ENCODE measurements at regions not wholly inside any gene's neighbourhood (a gene's known extent, or its start where the extent isn't known, plus 50 kb on each side); places are given as distances from the start of the nearest gene placed in this dataset.

DNA sequence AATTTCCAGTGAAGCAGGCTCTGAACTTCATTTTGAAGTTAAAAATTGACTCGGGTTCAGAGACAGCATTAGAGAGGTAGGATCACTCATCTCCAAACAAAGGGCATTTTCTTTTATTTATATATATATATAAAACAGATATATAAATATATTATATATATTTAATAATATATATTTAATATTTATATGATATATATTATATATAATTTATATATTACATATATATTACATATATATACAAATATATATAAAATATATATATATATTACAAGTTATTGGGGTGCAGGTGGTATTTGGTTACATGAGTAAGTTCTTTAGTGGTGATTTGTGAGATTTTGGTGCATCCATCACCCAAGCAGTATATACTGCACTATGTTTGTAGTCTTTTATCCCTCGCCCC lies 320.8 kb downstream of the MAP2K6 start:
- Mint-ChIP-seq H3K9me3 (peaks cover 2% of the 10 kb centered on the region), H3K4me1 (peaks cover 22% of the 10 kb centered on the region), H3K27me3 (peaks cover 24% of the 10 kb centered on the region), H3K27ac (no peak overlapping the region), H3K4me3 (no peak overlapping the region), H3K36me3 (peaks cover 24% of the 10 kb centered on the region)
- POLR2A ChIA-PET, result no interaction called here
- DNase-seq, result no peak
- ATAC-seq (ENCODE audit: low read depth), result no peak

DNA sequence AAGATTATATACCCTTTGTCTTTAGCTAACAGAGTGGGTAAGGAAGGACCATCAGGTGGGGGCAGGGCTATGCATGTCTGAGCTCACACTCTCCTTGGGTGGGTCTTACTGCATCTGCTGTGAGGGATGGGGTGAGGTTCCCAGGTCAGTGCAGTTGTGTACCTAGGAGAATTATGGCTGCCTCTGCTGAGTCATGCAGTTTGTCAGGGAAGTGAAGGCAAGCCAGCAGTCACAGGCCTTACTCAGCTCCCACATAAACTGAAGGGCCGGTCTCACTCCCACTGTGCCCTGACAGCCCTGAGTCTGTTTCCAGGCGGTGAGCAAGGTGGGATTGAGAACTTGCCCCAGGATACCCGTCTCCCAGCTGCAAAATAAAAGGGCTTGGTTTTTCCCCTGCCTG lies 328.6 kb downstream of the MAP2K6 start:
- Mint-ChIP-seq H3K9me3 (peaks cover 7% of the 10 kb centered on the region), H3K27me3 (no peaks in the 10 kb centered on the region), H3K4me3 (no peak overlapping the region), H3K36me3 (peaks cover 9% of the 10 kb centered on the region), H3K4me1 (peaks cover 15% of the 10 kb centered on the region), H3K27ac (no peak overlapping the region)
- POLR2A ChIA-PET, result no interaction called here
- no peak for ATAC-seq (ENCODE audit: low read depth)
- no peak for DNase-seq

DNA sequence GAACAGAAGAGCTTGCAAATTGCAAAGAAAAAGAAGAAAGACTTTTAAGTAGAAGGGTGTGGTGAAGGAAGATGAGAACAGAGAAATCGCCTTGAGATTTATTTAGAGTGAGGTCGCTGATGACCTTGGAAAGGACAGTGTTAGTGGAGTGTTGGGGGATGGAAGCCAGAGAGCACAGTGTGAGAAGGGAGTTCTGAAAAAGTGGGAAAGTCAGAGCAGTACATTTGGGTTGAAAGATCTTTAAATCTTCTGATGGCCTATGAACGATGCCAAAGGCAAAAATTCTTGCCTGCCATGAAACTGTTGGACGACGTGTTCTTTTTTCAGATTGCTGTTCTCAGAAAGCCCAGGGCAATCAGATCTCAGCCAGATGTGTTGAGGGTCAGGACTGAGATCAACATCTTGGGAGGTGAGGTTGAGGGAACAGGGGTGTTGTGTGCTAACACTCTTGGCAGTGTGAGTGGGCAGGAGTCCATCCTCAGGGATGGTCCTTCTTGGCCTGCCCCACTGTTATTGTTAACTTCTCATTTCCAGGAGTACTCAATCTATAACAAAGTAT lies 330.1 kb downstream of the MAP2K6 start:
- Mint-ChIP-seq H3K4me3 (no peak overlapping the region), H3K4me1 (peaks cover 1% of the 10 kb centered on the region), H3K27me3 (no peaks in the 10 kb centered on the region), H3K9me3 (peaks cover 6% of the 10 kb centered on the region), H3K27ac (no peak overlapping the region), H3K36me3 (peaks cover 4% of the 10 kb centered on the region)
- DNase-seq (no peak), ATAC-seq (ENCODE audit: low read depth) (no peak)
- POLR2A ChIA-PET, result no interaction called here

DNA sequence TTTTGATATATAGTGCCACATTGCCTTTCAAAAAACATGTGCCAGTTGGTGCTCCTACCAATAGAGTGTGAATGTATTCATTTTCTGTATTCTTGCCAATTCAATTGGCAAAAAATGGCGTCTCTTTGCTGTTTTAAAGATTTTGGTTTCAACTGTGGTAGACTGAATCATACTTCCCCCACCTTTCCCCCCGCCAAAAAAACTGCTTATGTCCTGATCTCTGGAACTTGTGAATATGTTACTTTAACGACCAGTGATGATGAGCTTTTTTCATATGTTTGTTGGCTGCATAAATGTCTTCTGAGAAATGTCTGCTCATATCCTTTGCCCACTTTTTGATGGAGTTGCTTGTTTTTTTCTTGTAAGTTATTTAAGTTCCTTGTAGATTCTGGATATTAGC lies 325.1 kb upstream of the KCNJ16 start:
- no peaks in the 10 kb centered on the region for H3K4me1 Mint-ChIP-seq
- POLR2A ChIA-PET, result no interaction called here
- ATAC-seq (ENCODE audit: low read depth) (no peak), DNase-seq (no peak)
- H3K4me3 Mint-ChIP-seq, result no peak overlapping the region
- no peaks in the 10 kb centered on the region for H3K36me3 Mint-ChIP-seq
- no peak overlapping the region for H3K27ac Mint-ChIP-seq
- peaks cover 2% of the 10 kb centered on the region for H3K27me3 Mint-ChIP-seq
- peaks cover 7% of the 10 kb centered on the region for H3K9me3 Mint-ChIP-seq

DNA sequence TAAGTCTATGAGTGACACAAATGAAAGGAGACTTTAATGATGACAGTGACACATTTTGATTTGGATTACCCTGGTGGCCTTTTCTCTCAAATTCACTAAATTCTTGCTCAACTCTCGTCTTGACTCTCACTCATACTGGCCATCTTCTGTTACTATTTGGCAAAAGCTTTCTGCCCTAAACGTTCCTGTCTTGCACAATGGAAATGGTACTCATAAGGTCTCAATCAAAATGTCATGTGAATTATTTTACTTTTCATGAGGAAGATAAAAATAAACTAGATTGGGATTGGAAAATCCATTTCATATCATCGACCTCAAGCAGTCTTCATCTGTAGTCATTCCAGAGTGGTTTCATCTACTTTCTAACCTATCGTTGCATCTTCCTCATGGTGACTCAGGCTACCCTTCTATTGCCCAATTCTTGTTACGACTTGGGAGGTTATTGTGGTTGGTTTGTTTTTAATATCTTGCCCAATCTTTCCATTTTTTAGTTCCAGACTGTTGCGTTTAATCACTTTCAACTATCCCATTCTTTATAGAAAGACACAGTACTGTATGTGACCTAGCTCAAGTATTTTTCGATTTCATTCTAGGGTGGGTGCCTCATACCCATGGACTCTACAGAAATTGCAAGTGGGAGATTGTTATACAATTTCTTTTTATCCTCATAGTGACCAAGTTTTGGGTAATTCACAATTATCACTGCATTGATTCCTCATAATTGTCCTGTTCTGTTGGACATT lies 317.2 kb upstream of the KCNJ16 start:
- peaks cover 16% of the 10 kb centered on the region for H3K27me3 Mint-ChIP-seq
- DNase-seq, result no peak
- H3K27ac Mint-ChIP-seq, result no peak overlapping the region
- H3K4me3 Mint-ChIP-seq, result no peak overlapping the region
- peaks cover 2% of the 10 kb centered on the region for H3K9me3 Mint-ChIP-seq
- ATAC-seq (ENCODE audit: low read depth), result no peak
- POLR2A ChIA-PET, result no interaction called here
- no peaks in the 10 kb centered on the region for H3K4me1 Mint-ChIP-seq
- no peaks in the 10 kb centered on the region for H3K36me3 Mint-ChIP-seq

DNA sequence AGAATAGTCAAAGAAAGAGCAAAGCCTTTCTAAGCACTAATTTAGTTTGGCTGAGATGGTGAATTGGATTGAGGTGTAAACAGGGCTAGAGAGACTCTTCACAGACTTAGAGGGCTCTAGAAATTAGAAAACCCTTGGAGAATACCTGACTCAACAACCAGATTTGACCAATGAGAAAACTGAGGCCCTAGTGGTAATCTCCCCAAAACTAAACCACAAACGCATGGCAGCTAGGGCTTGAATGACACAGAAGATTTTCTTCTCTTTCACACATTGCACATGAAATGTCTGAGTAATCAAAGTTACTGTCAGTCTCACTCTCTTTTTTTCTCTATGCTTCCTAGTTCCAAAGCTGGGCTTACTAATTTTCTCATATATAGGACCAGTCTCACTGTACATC lies 314.5 kb upstream of the KCNJ16 start:
- peaks cover 14% of the 10 kb centered on the region for H3K27me3 Mint-ChIP-seq
- no peak for ATAC-seq (ENCODE audit: low read depth)
- no peaks in the 10 kb centered on the region for H3K4me1 Mint-ChIP-seq
- POLR2A ChIA-PET, result no interaction called here
- H3K27ac Mint-ChIP-seq, result no peak overlapping the region
- peaks cover 2% of the 10 kb centered on the region for H3K9me3 Mint-ChIP-seq
- DNase-seq, result no peak
- H3K4me3 Mint-ChIP-seq, result no peak overlapping the region
- no peaks in the 10 kb centered on the region for H3K36me3 Mint-ChIP-seq

DNA sequence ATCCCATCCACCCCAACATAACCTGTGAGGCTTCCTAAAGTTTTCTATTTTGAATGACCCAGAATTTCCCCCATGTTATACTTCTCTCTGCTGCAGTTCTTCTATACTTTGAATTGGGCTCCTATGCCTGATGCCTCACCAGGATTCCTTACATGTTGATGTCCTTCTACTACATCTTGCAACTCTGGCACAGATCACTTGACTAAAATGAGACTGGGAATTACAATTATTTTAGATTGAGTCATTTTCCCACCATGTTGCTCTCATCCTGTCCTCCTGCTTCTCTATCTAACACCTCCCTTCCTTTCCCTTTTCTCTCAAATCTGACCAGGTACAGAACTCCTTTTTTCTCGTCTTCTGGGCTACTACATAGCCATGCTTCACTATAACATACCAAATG lies 314.0 kb upstream of the KCNJ16 start:
- Mint-ChIP-seq H3K4me1 (no peaks in the 10 kb centered on the region), H3K9me3 (peaks cover 2% of the 10 kb centered on the region), H3K27ac (no peak overlapping the region), H3K4me3 (no peak overlapping the region), H3K36me3 (no peaks in the 10 kb centered on the region), H3K27me3 (peaks cover 14% of the 10 kb centered on the region)
- POLR2A ChIA-PET, result no interaction called here
- DNase-seq (no peak), ATAC-seq (ENCODE audit: low read depth) (no peak)

DNA sequence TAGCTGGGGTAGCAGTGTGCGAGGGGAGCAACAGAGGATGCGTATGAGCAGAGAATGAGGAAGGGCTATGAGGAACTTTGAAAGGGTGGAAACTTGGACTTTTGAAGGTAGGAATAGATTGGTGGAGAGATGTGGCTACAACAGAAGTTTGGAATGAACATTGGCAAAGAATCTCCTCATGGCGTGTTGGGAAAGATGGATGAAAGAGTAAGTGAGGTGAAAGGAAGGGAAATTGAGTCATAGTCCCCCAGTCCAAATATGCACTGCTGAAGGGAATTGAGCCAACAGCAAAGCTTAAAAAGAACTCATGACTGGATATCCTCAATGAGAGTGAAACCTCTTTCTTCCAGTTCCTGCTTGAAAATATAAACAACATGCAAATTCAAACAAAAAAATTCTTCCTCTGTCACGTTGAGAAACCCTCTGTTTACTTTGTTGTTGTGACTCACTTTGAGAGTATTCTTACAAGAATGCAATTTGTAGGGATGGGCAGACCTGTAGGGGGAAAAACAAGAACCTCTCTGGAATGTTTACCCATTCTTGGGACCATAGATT lies 313.2 kb upstream of the KCNJ16 start:
- Mint-ChIP-seq H3K4me3 (no peak overlapping the region), H3K27ac (no peak overlapping the region), H3K4me1 (no peaks in the 10 kb centered on the region), H3K9me3 (peaks cover 2% of the 10 kb centered on the region), H3K36me3 (no peaks in the 10 kb centered on the region), H3K27me3 (peaks cover 12% of the 10 kb centered on the region)
- POLR2A ChIA-PET, result no interaction called here
- DNase-seq (no peak), ATAC-seq (ENCODE audit: low read depth) (no peak)

DNA sequence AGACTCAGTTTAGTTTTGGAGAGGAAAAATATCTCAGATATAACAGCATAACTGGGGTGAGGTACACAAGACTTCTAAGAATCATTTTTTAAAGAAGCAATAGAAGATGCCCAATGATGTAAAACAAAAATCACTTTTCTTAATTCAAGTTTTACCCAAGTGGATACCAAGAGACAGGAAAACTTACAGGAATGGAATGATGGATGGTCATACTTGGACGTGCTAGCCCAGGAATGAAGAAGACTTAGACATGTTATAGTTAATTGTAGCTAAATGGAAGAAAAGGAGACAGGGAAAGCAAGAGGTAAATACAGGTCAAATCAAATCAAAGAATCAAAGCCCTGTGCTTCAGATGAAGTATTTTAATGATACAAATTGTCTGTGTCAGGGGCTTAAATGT lies 312.7 kb upstream of the KCNJ16 start:
- POLR2A ChIA-PET, result no interaction called here
- no peak for ATAC-seq (ENCODE audit: low read depth)
- Mint-ChIP-seq H3K27me3 (peaks cover 10% of the 10 kb centered on the region), H3K4me3 (no peak overlapping the region), H3K9me3 (peaks cover 2% of the 10 kb centered on the region), H3K4me1 (no peaks in the 10 kb centered on the region), H3K36me3 (no peaks in the 10 kb centered on the region), H3K27ac (no peak overlapping the region)
- no peak for DNase-seq

DNA sequence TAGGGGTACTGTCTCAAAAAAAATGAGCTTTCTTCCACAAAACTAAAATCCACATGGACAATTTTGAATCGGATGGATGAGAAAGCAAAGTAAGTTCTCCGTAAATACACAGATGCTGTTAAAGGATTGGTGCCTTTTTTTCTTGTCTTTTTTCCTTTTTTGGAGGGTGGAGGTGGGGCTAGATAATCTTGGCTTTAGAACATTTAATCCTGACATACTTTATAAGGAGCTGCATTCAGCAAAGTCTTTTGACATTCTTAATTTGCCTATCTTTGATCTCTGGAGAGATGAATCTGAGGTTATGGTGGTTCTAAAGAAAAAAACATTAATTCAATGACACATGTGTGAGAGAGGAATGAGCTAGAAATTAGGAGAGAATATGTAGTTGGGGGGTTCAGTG lies 312.3 kb upstream of the KCNJ16 start:
- POLR2A ChIA-PET, result no interaction called here
- Mint-ChIP-seq H3K27ac (no peak overlapping the region), H3K36me3 (no peaks in the 10 kb centered on the region), H3K9me3 (peaks cover 2% of the 10 kb centered on the region), H3K27me3 (peaks cover 10% of the 10 kb centered on the region), H3K4me3 (no peak overlapping the region), H3K4me1 (no peaks in the 10 kb centered on the region)
- ATAC-seq (ENCODE audit: low read depth) (no peak), DNase-seq (no peak)

DNA sequence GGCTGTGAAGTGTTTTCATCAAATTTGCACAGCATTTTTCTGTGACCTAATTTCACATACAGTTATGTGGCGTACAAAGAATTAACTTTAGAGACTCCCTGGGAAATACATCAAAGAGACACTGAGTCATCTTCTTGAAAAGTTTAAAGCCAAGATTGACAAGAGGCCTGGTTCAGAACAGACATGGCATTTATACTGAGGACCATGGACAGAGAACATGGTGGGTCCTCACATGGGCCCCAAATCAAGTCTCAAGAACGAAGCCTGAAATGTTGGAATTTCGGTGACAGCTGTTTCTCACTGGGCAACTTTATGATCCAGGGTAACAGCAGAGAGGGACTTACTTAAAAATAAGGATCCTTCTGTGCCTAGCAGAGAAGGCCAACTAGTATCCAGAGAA lies 311.5 kb upstream of the KCNJ16 start:
- H3K4me3 Mint-ChIP-seq, result no peak overlapping the region
- no peak for ATAC-seq (ENCODE audit: low read depth)
- POLR2A ChIA-PET, result no interaction called here
- no peak overlapping the region for H3K27ac Mint-ChIP-seq
- no peaks in the 10 kb centered on the region for H3K4me1 Mint-ChIP-seq
- DNase-seq, result no peak
- H3K9me3 Mint-ChIP-seq, result peaks cover 2% of the 10 kb centered on the region
- no peaks in the 10 kb centered on the region for H3K36me3 Mint-ChIP-seq
- peaks cover 9% of the 10 kb centered on the region for H3K27me3 Mint-ChIP-seq

DNA sequence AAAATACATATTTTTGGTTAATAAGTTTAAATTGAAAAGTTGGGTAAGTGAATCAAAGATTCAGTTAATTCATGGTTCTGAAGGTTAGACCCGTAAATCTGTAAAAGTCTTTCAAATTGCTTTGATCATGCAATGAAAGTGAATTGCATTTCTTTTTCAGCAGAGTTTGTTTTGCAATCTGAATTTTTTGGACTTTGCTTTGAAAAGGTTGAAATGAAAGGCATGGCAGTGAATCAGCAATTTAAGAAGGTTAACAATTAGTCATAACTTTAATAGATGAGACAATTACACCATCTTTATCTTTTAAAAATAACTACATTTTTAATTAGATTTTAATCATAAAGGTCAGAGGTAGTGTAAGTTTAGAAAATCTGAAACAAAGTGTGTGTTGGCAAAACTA lies 310.9 kb upstream of the KCNJ16 start:
- no peaks in the 10 kb centered on the region for H3K36me3 Mint-ChIP-seq
- DNase-seq, result no peak
- H3K27me3 Mint-ChIP-seq, result peaks cover 7% of the 10 kb centered on the region
- no peak for ATAC-seq (ENCODE audit: low read depth)
- no peaks in the 10 kb centered on the region for H3K4me1 Mint-ChIP-seq
- H3K27ac Mint-ChIP-seq, result no peak overlapping the region
- H3K9me3 Mint-ChIP-seq, result peaks cover 2% of the 10 kb centered on the region
- POLR2A ChIA-PET, result no interaction called here
- no peak overlapping the region for H3K4me3 Mint-ChIP-seq

DNA sequence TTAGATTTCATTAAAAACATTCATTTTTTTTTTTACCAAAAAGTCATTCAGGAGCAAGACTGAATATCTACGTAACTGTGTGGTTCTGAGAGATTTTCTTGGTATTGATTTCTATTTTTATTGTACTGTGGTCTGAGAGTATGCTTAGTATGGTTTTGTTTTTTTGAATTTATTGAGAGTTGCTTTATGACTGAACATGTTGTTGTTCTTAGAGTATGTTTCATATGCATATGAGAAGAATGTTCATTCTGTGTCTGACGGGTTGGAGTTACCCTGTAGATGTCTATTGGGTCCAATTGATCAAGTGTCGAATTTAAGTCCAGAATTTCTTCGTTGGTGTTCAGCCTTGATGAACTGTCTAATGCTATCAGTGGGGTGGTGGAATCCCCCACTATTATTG lies 306.0 kb upstream of the KCNJ16 start:
- peaks cover 2% of the 10 kb centered on the region for H3K9me3 Mint-ChIP-seq
- H3K4me3 Mint-ChIP-seq, result no peak overlapping the region
- ATAC-seq (ENCODE audit: low read depth), result no peak
- POLR2A ChIA-PET, result no interaction called here
- H3K27ac Mint-ChIP-seq, result no peak overlapping the region
- no peaks in the 10 kb centered on the region for H3K36me3 Mint-ChIP-seq
- DNase-seq, result no peak
- H3K4me1 Mint-ChIP-seq, result no peaks in the 10 kb centered on the region
- no peaks in the 10 kb centered on the region for H3K27me3 Mint-ChIP-seq

DNA sequence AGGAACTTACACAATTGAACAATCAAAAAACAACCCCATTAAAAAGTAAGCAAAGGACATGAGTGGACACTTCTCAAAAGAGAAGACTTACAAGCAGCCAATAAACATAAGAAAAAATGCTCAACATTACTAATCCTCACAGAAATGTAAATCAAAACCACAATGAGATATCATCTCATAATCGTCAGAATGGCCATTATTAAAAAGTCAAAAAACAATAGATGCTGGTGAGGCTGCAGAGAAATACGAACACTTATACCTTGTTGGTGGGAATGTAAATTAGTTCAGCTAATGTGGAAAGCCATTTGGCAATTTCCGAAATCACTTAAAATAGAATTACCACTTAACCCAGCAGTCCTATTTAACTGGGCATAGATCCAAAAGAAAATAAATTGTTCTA lies 301.9 kb upstream of the KCNJ16 start:
- H3K9me3 Mint-ChIP-seq, result peaks cover 2% of the 10 kb centered on the region

More for the DNA sequence above, 301.9 kb upstream of the KCNJ16 start:
- DNase-seq, result no peak
- H3K27ac Mint-ChIP-seq, result no peak overlapping the region
- POLR2A ChIA-PET, result no interaction called here
- H3K4me1 Mint-ChIP-seq, result no peaks in the 10 kb centered on the region
- H3K36me3 Mint-ChIP-seq, result no peaks in the 10 kb centered on the region
- no peaks in the 10 kb centered on the region for H3K27me3 Mint-ChIP-seq
- H3K4me3 Mint-ChIP-seq, result no peak overlapping the region
- no peak for ATAC-seq (ENCODE audit: low read depth)
